ENCODE measurements at regions not wholly inside any gene's neighbourhood (a gene's known extent, or its start where the extent isn't known, plus 50 kb on each side); places are given as distances from the start of the nearest gene placed in this dataset.
"Not testable (repeated sequence)": the region's sequence is repeated elsewhere in the genome, so short reads cannot be mapped to it uniquely, and the experiment has no call there.

- no peak for DNase-seq (ENCODE audit: low spot score)
These were observed 111.8 kb upstream of the ASB18 start for GRCh38 chr2:236375973-236376476.

GRCh38 chr2:236376566-236377244, 112.5 kb upstream of the ASB18 start:
- no peak for DNase-seq (ENCODE audit: low spot score)

GRCh38 chr2:236380051-236380612, 115.9 kb upstream of the ASB18 start:
- DNase-seq (ENCODE audit: low spot score), result no peak

- DNase-seq (ENCODE audit: low spot score), result not testable (repeated sequence)
These were observed 117.0 kb upstream of the ASB18 start for GRCh38 chr2:236381253-236381652.

- DNase-seq (ENCODE audit: low spot score), result not testable (repeated sequence)
These were observed 125.3 kb upstream of the ASB18 start for GRCh38 chr2:236389284-236390216.

- DNase-seq (ENCODE audit: low spot score), result no peak
These were observed 128.9 kb upstream of the ASB18 start for GRCh38 chr2:236393101-236393500.

GRCh38 chr2:236393581-236393980, 129.4 kb upstream of the ASB18 start:
- no peak for DNase-seq (ENCODE audit: low spot score)

GRCh38 chr2:236394571-236394970, 130.4 kb upstream of the ASB18 start:
- no peak for DNase-seq (ENCODE audit: low spot score)

GRCh38 chr2:236395067-236395466, 130.9 kb upstream of the ASB18 start:
- DNase-seq (ENCODE audit: low spot score), result no peak

- DNase-seq (ENCODE audit: low spot score), result no peak
These were observed 132.7 kb upstream of the ASB18 start for GRCh38 chr2:236396818-236397350.

GRCh38 chr2:236397681-236398080, 133.5 kb upstream of the ASB18 start:
- no peak for DNase-seq (ENCODE audit: low spot score)

- DNase-seq (ENCODE audit: low spot score), result no peak
These were observed 135.2 kb upstream of the ASB18 start for GRCh38 chr2:236399409-236399808.

- no peak for DNase-seq (ENCODE audit: low spot score)
These were observed 135.9 kb upstream of the ASB18 start for GRCh38 chr2:236400046-236400574.

- no peak for DNase-seq (ENCODE audit: low spot score)
These were observed 136.6 kb upstream of the ASB18 start for GRCh38 chr2:236400594-236401360.

GRCh38 chr2:236402033-236402790, 138.0 kb upstream of the ASB18 start:
- no peak for DNase-seq (ENCODE audit: low spot score)

GRCh38 chr2:236403125-236403524, 138.9 kb upstream of the ASB18 start:
- no peak for DNase-seq (ENCODE audit: low spot score)

GRCh38 chr2:236403811-236404210, 139.6 kb upstream of the ASB18 start:
- DNase-seq (ENCODE audit: low spot score), result no peak

- DNase-seq (ENCODE audit: low spot score), result no peak
These were observed 140.1 kb upstream of the ASB18 start for GRCh38 chr2:236404346-236404745.

- DNase-seq (ENCODE audit: low spot score), result no peak
These were observed 141.2 kb upstream of the ASB18 start for GRCh38 chr2:236405357-236405756.

GRCh38 chr2:236408090-236408489, 143.9 kb upstream of the ASB18 start:
- DNase-seq (ENCODE audit: low spot score), result no peak

- DNase-seq (ENCODE audit: low spot score), result no peak
These were observed 144.6 kb upstream of the ASB18 start for GRCh38 chr2:236408786-236409185.
